Renal cortical epithelial cell (primary cell): ENCODE measurements at regions not wholly inside any gene's neighbourhood (a gene's known extent, or its start where the extent isn't known, plus 50 kb on each side); places are given as distances from the start of the nearest gene placed in this dataset.
"Not testable (repeated sequence)": the region's sequence is repeated elsewhere in the genome, so short reads cannot be mapped to it uniquely, and the experiment has no call there.

Experiments used
- DNase-seq: peaks from one replicate; pipeline ENCODE4 v3.0.0-alpha.2; 2011; ENCODE audit warnings: low read depth

DNA sequence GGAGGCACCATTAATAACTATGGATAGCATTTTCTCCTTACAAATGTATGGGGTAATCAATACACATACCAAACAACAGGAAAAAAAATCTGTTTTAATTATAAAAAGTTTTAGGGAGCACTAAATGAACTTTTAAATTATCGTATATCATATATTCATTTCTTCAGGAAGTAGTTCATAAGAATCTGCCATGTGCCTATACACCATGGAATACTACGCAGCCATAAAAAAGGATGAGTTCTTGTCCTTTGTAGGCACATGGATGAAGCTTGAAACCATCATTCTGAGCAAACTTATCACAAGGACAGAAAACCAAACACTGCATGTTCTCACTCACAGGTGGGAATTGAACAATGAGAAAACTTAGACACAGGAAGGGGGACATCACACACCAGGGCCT, 162.1 kb upstream of the RASA1 start:
- DNase-seq = no peak

DNA sequence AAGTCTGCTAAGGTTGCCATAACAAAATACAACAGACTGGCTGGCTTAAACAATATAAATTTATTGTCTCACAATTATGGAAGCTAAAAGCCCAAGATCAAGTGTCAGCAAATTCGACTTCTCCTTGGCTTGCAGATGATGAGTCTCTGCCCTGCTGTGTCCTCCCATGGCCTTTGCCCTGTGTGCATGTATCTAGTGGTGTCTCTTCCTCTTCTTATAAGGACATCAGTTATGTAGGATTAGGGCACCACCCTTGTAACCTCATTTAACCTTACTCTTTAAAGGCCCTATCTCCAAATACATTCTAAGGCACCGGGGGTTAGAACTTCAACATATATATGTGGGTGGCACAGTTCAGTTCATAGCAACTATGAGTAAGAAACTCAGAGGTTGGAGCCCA, 157.9 kb upstream of the RASA1 start:
- no peak for DNase-seq

DNA sequence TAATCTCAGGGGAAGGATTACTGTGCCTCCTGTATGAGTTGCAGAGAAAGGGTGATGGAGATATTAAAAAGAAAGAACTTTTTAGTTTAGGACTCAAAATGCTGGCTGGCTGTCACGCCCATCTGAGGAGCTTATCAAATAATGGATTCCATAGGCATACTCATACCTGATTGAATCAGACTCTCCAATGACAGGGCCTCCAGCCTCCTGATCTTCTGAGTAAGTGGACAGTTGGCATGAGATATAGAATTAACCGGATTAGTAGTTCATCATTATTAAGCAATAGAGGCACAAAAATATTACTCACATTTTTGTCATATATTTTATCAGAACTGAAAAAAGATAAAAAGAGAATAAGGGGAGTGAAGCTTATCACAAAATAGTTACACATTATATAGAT, 157.0 kb upstream of the RASA1 start:
- no peak for DNase-seq

DNA sequence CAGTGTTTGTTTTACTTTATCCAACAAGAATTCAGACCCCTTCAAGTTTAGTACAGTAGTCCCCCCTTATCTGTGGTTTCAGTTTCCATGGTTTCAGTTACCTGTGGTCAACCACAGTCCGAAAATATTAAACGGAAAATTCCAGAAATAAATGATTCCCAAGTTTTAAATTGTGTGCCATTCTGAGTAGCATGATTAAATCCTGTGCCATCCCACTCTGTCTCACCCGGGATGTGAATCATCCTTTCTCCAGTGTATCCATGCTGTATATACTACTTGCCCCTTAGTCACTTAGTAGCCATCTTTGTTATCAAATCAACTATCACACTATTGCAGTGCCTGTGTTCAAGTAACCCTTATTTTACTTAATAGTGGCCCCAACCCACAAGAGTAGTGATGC, 153.8 kb upstream of the RASA1 start:
- peak; percentile 82 for DNase-seq

DNA sequence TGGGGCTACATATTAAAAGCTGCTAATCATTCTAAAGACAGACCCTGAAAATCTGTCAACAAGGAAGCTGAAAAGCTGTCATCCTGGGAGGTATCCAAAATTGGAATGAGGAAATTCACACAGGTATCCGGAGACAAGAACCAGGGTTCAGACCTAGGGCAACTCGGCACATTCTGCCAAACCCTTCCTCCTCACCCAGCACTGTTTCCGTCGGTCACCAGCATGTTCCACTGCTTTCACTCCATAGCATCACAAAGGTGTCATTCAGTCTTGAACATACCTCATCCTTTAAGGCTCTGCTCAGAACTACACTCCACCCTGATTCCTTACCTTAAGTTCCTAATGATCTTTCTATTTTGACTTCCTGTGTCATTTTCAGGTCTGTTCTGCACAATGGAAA, 153.1 kb upstream of the RASA1 start:
- no peak for DNase-seq

DNA sequence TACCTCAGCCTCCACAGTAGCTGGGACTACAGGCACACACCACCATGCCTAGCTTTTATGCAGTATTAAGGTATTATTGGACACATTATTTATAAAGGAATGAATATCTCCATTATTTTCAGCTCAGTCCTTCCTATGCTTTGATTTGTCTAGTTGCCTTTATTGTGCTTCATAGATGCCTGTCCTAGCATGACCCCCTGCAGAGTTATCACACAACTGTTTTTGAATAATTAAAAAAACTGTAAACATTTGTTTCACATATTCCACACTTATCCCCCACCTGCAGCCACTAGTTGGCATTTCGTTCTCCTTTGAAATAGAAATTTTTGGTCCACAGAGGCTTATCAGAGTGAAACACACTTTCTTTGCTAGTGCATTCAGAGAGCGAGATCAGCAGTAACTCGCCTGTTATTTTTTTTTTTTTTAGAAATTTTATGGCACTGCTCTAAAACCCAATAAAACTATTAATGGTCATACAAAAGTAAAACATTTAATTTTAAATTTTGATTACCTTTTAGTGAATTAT, 151.8 kb upstream of the RASA1 start:
- DNase-seq = no peak

DNA sequence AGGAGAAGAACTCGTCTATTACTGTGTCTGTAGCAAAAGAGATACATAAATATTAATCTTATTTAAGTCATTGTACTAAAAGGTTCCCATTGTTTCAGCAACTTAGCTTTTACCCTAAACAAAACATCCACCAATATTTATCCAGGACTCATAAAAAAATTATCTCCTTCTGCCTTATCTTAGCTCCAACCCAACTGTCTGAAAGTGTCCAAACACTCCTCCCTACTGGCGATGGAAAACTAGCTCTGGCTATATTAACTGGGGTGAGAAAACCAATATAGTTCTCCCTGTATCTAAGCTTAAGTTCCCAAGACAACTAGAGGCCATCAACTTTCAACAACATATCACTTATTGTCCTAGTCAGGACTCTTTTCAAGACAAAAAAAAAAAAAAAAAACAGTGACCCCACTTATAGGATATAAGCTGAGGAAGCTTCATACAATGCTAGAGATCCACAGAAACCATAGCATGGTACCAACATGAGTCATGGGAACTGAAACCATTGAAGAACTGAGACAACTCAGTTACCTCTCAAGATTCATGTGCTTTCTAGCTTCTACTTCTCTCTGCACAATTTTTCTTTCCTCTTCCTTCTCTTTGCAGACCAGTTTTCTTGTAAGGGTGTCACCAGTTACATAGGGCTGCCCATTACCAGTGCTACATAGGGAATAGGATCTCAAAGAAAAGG, 150.7 kb upstream of the RASA1 start:
- DNase-seq = no peak

DNA sequence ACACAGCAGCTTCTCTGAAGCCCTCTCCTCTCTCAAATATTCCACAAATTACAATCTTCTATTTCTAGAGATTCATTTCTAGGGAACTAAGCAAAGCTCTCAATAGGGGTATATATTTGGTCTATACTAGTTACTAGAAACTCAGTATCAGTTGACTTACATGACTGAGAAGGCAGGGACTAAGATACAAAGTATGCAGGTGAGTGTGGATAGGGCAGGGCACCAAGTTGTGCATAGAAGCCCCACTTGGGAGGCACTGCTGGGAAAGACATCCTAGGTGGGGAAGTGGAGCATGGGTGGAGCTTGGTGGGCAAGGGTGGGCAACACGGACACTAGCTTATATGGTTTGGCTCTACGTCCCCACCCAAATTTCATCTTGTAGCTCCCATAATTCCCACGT, 148.1 kb upstream of the RASA1 start:
- DNase-seq = no peak

DNA sequence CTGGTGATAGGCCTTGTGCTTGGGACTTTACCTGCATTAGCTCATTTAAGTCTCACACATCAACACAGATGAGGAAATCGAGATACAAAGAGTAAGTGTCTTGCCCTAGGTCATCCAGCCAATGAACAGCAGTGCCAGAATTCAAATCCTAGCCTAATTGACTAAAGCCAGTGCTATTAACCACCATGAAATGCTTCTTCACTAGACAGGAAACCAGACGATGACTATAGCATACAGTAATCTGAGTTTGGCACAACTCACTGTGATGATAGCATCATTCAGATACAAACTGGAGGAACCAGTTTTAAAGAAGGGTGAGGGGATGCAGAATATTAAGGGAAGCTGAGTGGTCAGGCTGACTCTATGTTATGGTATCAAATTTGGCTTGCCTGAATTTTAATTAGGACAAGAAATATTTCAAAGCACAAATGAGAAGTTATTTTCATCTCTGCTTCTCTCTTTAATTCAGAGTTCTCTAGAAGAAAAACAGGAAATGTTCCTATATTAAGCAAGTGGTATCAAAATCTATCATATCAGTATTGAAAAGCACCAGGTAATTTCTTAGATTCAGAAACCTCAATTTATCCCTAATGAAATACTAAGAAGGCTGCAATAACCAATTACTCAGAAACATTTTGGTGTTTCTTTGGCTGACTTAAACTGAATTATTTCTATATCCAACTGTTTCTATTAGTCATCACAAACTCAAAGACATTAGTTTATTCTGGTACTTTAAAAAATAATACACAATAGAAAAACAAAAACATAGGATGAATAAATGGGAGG, 147.0 kb upstream of the RASA1 start:
- peak; percentile 88 for DNase-seq

DNA sequence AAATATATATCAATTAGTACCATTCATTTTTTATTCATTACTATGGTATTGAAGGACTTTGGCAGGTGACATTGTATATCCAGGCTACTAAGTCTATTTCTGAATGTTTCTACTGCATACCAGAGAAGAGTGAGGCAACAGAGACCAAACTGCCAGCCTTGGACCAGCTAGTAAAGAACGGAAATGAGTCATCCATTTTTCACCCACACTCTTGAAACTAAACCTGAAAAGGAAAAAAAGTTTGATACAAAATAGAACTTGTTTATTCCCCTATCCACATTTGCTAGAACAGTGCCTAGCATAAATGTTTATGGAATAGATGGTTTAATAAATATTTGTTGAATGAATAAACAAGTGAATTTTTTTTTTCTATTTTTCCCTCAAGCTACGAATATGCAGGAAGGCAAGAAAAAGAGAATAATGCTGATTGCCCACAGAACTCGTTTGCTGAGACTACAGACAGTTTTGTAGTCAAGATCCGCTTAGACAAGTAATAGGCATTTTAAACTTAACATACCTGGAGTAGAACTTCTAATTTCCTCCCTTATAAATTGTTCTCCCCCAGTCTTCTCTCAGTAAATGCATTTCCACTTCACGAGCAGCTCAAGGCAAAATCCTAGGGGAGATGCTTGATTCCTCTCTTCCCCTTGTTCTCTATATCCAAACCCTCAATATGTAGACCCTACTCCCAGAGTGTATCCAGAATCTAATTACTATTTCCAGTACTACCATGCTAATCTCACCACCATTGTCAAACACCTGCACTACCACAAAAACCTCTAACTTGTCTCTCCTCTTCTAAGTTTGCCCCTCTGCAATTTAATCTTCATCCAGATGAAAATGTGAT, 146.2 kb upstream of the RASA1 start:
- peak; percentile 93 for DNase-seq

DNA sequence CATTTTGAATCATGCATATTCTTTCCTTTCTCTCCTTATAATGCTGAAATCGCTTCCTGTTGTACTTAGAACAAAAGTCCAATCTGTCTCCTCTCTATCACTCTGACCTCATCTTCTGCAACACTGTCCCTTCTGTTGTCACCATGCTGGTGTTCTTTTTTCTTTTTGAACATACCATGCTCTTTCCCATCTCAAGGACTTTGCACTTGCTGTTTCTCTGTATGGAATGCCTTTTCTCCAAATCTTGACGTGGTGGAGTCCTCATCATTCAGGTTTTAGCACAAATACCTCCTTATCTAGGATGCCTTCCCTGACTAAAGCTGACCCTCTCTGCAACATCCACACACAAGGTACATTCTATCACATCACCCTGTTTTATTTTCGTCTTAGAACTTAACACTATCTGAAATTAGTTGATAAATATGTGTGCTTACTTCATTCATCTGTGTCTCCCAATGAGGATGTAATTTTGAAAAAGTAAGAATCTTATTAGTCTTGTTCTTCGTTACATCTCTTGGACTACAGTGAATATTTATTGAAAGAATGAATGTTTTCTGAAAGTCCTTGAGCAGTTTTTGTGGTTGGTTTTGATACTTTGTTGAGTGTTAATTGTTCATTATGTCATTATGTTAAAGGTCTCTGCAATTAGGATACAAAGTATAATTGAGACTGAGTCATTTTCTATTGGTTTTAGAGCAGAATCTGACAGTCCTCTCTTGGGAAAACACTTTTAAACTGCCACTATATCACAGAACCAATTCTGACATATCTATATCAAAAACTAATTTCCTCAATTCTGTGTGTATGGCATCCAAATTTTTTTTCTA, 145.3 kb upstream of the RASA1 start:
- no peak for DNase-seq

DNA sequence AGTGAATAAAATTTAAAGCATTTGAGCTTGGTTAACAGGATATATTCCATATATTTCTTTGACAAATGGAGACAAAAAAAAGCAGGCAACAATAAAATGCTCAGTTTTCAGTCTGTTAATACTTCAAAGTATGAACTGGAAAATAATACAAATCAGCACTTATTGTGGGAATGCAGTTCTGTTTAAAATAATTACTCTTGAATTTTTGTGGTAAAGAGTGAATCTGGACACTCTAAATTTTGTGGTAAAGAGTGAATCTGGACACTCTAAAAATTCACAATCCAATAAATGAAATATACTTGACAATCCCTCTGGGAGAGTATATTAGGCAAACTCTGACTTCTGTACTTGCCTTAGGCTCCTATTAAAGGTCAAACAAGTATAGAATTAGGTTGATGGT, 141.9 kb upstream of the RASA1 start:
- no peak for DNase-seq

DNA sequence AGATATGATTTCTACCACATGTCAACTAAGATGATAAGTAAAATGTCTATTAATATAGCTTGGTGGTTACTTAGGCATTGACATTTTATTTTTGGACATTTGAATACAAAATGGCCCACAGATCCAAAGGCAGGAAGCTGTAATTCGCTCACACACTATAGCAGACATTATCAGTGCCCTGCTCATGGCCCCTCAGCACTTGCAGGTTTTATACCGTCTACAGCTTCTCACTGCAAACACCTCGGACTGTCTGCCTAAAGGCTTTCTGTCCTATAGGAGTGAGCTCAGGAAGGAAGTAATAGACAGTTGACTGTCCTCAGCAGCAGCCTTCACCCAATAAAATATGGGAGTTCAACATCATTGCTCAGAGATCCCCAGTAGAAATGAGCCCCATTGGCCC, 140.8 kb upstream of the RASA1 start:
- no peak for DNase-seq

DNA sequence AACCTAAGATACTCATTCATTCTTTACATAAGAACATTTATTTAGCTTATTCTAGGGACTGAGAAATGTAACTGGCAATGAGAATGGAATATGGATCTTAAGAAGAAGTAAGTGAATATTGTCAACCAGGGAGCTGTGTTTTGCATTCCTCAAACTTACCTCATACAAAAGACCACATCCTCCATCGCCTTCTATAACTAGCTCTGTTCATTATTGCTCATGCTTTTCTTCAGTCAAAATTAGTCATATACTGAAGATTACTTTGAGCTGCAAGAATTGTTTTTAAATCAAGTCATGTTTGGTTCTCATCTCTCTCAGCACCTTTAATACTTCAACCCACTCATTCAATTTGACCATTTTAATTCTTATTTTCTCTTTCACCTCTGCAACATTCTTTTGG, 140.3 kb upstream of the RASA1 start:
- DNase-seq = peak; percentile 60

DNA sequence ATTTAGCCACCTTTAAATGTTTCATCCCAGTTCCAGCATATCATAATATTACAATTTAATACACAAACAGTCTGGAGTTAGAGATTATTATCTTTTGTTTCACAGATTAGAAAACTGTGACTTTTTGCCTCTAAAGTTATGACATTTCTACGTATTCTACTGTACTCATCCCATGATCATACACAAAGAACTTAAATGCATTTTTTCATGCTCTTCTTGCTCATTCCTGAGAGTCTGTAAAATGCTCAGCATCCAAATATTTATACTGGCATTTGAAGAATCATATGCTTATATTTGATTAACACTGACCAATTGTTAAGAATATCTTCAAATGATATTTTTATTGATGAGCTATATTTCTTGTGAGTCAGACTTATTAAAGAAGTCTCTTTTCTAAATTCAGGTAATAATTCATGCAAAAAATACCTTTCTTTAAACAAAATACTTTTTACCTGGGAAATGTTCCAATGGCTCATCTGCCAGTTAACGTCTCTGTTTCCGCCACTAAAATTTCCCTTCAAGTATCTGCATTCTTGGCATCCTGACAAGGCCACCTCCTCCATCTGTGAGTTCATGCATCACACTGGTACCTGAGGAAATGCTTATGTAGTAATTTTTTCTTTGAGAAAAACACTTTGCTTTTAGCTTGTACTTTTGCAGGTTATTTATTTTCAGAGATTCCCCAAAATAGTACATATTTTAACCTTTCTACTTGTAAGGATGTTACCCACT, 139.6 kb upstream of the RASA1 start:
- no peak for DNase-seq

DNA sequence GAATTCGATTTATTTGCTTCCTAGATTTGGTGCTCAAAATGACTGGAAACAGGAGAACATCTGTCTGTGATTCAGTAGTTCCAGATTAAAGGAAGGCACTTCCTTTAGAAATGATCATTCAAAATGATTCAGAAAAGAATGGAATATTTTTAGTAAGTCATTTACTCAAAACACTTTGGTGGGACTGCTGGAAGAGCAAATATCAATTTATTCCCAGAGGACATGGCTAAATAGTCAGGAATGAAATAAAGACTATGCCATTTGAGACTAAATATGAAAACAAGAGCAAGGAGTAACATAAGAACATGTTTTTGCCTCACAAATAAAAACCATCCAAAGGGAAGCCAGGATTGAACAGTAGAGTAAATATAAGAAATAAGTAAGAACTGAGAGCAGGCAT, 138.6 kb upstream of the RASA1 start:
- no peak for DNase-seq

DNA sequence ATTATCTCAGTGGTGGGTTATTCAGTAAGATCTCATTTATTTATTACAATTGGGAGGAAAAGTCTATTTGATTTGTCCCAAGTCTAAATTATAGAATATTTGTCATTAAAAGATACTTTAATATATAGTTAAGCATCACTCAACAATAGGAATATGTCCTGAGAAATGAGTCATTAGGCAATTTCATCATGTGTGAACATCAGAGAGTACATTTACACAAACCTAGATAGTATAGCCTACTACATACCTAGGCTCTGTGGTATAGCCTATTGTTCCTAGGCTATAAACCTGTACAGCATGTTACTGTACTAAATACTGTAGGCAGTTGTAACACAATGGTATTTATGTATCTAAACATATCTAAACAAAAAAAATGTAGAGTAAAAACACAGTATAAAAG, 135.0 kb upstream of the RASA1 start:
- no peak for DNase-seq

DNA sequence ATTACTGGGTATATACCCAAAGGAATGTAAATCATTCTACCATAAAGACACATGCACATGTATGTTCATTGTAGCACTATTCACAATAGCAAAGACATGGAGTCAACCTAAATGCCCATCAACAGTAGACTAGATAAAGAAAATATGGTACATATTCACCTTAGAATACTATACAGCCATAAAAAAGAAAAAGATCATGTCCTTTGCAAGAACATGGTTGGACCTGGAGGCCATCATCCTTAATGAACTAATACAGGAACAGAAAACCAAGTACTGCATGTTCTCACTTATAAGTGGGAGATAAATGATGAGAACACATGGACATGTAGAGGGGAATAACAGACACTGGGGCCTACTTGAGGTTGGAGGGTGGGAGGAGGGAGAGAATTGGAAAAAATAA, 133.2 kb upstream of the RASA1 start:
- DNase-seq = not testable (repeated sequence)

DNA sequence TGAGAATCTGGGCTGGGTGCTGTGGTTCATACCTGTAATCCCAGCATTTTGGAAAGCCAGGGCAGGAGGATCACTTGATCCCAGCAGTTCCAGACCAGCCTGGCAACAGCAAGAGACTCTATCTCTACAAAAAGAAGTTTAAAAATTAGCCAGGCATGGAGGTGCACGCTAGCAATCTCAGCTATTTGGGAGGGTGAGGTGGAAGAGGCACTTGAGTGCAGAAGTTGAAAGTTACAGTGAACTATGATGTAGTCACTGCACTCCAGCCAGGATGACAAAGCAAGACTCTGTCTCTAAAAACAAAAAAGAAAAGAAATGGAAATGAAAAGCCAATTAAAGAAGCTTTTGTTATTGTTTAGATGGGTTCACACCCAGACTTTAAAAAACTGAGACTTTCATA, 131.6 kb upstream of the RASA1 start:
- peak; percentile 70 for DNase-seq

DNA sequence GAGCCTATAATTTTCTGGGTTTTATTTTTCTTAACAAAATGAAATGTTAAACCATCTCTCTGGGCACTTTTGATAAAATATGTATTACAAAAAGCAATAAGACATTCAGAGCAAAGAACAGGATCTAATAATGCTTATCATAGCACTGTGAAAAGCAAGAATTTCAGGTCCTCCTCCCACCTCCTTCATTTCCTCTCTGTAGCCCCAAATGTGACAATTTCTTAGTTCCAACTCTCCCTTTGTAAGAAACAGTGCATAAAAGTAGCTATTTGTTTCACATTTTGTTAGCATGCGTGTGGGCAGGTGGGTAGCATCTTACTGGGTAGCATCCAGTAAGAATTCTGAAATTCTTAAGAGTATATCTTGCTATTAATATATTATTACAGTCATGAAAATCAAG, 130.9 kb upstream of the RASA1 start:
- no peak for DNase-seq

DNA sequence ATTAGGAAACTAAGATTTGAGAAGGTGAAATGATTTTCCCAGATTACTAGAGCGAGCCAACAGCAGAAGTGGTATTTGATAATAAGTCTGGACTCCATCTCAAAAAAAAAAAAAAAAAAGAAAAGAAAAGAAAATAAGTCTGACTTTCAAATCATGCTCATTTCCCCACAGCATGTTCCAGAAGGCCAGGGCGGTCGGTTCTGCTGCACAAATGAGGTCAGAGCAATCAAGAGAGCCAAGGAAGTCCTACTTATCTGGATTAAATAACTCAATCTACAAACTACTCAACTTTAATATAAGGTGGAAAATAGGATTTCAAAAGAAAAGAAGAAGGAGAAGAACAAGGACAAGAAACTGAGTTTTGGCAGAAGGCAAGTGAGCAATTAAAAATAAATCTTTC, 130.4 kb upstream of the RASA1 start:
- no peak for DNase-seq
